Spleen (tissue), 7 donors: ENCODE measurements at regions not wholly inside any gene's neighbourhood (a gene's known extent, or its start where the extent isn't known, plus 50 kb on each side); places are given as distances from the start of the nearest gene placed in this dataset.

ENCODE experiments used
- POLR2A ChIP-seq, 3 donors: fragments of 450-650 bp; IDR thresholded peaks; one replicate each; pipeline ENCODE4 v1.5.1; 2017; ENCODE audit warnings: antibody characterized with exemption in 3 of 3, mild to moderate bottlenecking in 1 of 3
- POLR2AphosphoS5 ChIP-seq, 3 donors: sonication (generic); formaldehyde crosslinking; IDR thresholded peaks; one replicate each; pipeline ENCODE4 v1.5.1; 2017; ENCODE audit warnings: antibody characterized with exemption in 3 of 3
- TF ChIP-seq, protein P1 (sequence below), 11 experiments: fragments of 200-600 bp in 7 of 11; fragments of 450-650 bp in 4 of 11; sonication (generic) in 4 of 11; IDR thresholded peaks in 8 of 11; conservative IDR thresholded peaks in 3 of 11; 1 replicate in 7 of 11; 2 replicates in 4 of 11; pipeline versions ENCODE4 v1.4.0 to v1.8.0; 2016 to 2021; ENCODE audit warnings: antibody characterized with exemption in 11 of 11, inconsistent platforms in 4 of 11, mild to moderate bottlenecking in 1 of 11
- donor health status: DM: no; HTN: no; CAD: no; lungs with moderate emphysema.
- donor health status: DM: no; HTN: no; CAD: no.
- donor health status: DM: no; HTN: no; CAD: no.

DNA sequence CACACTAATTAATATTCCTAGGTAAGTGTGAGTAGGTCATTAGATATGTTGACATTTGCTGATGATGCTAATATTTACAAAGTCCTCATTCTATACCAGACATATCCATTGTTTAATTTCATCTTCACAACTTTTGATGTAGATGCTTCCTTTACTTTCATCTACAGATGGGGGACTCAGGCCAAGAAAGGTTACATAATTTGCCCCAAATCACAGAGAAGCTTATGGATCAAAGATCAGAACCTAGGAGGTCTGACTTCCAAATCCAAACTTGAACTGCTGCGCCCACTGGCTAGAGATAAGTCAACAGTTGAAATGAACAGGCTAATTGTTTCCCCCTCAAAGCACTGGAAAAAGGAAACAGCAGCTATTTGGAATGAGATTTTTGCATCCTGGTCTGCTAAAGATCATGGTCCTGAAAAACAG is 95.6 kb upstream of the TMEM178A start:
- TF ChIP-seq, protein P1, sequence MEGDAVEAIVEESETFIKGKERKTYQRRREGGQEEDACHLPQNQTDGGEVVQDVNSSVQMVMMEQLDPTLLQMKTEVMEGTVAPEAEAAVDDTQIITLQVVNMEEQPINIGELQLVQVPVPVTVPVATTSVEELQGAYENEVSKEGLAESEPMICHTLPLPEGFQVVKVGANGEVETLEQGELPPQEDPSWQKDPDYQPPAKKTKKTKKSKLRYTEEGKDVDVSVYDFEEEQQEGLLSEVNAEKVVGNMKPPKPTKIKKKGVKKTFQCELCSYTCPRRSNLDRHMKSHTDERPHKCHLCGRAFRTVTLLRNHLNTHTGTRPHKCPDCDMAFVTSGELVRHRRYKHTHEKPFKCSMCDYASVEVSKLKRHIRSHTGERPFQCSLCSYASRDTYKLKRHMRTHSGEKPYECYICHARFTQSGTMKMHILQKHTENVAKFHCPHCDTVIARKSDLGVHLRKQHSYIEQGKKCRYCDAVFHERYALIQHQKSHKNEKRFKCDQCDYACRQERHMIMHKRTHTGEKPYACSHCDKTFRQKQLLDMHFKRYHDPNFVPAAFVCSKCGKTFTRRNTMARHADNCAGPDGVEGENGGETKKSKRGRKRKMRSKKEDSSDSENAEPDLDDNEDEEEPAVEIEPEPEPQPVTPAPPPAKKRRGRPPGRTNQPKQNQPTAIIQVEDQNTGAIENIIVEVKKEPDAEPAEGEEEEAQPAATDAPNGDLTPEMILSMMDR (IDR thresholded peaks at IDR 0.05 in 8 of 11, conservative IDR thresholded peaks at IDR 0.05 in 3 of 11) = no peak
- TF ChIP-seq POLR2A (IDR thresholded peaks at IDR 0.05) (no peak), POLR2AphosphoS5 (IDR thresholded peaks at IDR 0.05) (no peak)
